ENCODE measurements at regions not wholly inside any gene's neighbourhood (a gene's known extent, or its start where the extent isn't known, plus 50 kb on each side); places are given as distances from the start of the nearest gene placed in this dataset.

DNA sequence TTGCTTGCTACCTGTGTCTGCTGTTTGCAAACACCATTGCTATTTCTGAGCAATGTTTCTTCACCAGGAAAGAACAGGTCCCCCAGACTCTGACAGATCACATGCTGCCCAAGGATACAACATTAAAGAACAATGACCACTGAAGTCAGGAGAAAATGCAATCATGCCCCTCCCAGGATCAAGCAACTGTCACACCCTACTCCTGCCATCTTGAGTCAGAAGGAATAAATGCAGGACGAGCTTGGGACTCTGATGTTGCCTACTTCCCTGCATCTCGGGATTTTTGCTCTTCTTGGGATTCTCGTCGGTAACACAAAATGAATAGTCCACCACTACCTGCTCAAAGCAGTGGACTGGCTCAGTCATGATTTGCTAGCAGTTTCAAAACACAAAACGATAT is 490.6 kb downstream of the COG6 start:
- Histone ChIP-seq H3K4me1 (no peaks in the 10 kb centered on the region), H3K27ac (no peak overlapping the region), H3K36me3 (no peaks in the 10 kb centered on the region), H3K9me3 (no peaks in the 10 kb centered on the region), H3K27me3 (no peaks in the 10 kb centered on the region), H3K4me3 (no peak overlapping the region)
- DNase-seq: no peak
- no peak for TF ChIP-seq POLR2A (IDR thresholded peaks at IDR 0.05)
- TF ChIP-seq, protein P1, sequence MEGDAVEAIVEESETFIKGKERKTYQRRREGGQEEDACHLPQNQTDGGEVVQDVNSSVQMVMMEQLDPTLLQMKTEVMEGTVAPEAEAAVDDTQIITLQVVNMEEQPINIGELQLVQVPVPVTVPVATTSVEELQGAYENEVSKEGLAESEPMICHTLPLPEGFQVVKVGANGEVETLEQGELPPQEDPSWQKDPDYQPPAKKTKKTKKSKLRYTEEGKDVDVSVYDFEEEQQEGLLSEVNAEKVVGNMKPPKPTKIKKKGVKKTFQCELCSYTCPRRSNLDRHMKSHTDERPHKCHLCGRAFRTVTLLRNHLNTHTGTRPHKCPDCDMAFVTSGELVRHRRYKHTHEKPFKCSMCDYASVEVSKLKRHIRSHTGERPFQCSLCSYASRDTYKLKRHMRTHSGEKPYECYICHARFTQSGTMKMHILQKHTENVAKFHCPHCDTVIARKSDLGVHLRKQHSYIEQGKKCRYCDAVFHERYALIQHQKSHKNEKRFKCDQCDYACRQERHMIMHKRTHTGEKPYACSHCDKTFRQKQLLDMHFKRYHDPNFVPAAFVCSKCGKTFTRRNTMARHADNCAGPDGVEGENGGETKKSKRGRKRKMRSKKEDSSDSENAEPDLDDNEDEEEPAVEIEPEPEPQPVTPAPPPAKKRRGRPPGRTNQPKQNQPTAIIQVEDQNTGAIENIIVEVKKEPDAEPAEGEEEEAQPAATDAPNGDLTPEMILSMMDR (IDR thresholded peaks at IDR 0.05): no peak

DNA sequence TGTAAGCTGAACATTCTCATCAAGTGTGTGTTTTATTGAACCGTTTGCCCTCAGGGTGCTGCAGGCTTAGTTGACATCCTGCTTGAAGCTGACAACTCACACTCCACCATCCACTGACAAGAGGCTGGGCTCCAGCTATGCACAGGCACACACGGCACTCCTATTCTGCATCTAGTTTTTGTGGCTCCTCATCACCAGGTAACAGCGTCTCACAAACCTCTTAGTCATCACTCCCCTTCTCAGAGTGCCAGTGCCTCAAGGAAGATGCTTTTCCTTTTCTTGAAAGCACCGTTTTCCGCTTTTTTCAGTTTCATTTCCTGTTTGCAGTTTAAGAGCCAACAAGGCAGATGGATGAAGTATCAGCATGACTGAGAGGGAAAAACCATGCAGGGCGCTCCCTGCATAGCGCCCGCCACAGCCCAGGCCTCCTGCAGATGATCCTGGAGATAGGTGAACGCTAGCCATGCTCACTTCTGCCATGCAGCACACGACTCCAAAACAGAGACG is 491.2 kb downstream of the COG6 start:
- Histone ChIP-seq H3K4me1 (no peaks in the 10 kb centered on the region), H3K4me3 (no peak overlapping the region), H3K36me3 (no peaks in the 10 kb centered on the region), H3K27ac (no peak overlapping the region), H3K9me3 (no peaks in the 10 kb centered on the region), H3K27me3 (no peaks in the 10 kb centered on the region)
- DNase-seq: no peak
- TF ChIP-seq, protein P1 (IDR thresholded peaks at IDR 0.05): no peak
- no peak for TF ChIP-seq POLR2A (IDR thresholded peaks at IDR 0.05)

DNA sequence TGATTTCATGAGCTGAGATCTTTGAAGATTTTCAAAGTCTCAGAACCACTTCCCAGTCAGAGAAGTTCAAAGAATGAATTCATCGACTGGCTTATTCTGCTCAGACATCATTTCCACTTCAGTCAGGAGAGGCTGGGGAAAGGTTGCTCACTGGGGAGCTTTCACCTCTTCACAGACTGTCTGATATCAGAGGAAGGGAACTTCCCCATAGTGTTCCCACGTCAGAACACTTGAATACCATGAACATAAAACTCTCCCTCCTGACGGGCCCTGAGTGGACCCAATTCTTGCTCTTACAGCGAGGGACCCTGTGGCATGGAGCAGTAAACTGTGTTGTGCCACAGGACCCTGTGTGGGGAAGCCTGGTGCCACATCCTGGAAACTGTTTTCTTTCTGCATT is 492.6 kb downstream of the COG6 start:
- TF ChIP-seq, protein P1 (IDR thresholded peaks at IDR 0.05): no peak
- TF ChIP-seq POLR2A (IDR thresholded peaks at IDR 0.05): no peak
- H3K27ac ChIP-seq: no peak overlapping the region

DNA sequence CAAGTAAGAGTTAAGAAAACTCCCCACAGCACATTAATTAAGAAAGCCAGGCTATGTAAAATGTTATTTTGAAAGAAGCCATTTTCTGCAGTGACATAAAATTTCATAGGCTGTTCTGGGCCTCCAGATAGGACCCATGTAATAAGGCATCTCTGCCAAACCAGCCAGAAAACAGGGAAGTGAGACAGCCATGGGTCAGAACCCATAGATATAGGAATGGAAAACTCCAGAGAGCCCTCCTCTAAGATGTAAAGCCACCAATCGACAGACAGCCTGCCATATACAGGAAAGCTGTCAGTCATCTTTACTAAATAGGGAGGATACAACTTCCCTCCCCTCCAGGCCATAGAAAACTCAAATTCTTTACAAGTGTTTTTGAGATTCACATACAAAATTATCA is 493.3 kb downstream of the COG6 start:
- Histone ChIP-seq H3K9me3 (no peaks in the 10 kb centered on the region), H3K27ac (peak overlapping the region in 2 of 4 donors; percentile 27 to 59)
- TF ChIP-seq POLR2A (IDR thresholded peaks at IDR 0.05): no peak
- TF ChIP-seq, protein P1 (IDR thresholded peaks at IDR 0.05): no peak

More for the DNA sequence above, 492.6 kb downstream of the COG6 start:
- Histone ChIP-seq H3K4me1 (no peaks in the 10 kb centered on the region), H3K27me3 (no peaks in the 10 kb centered on the region), H3K4me3 (no peak overlapping the region), H3K9me3 (no peaks in the 10 kb centered on the region), H3K36me3 (no peaks in the 10 kb centered on the region)
- DNase-seq: no peak

DNA sequence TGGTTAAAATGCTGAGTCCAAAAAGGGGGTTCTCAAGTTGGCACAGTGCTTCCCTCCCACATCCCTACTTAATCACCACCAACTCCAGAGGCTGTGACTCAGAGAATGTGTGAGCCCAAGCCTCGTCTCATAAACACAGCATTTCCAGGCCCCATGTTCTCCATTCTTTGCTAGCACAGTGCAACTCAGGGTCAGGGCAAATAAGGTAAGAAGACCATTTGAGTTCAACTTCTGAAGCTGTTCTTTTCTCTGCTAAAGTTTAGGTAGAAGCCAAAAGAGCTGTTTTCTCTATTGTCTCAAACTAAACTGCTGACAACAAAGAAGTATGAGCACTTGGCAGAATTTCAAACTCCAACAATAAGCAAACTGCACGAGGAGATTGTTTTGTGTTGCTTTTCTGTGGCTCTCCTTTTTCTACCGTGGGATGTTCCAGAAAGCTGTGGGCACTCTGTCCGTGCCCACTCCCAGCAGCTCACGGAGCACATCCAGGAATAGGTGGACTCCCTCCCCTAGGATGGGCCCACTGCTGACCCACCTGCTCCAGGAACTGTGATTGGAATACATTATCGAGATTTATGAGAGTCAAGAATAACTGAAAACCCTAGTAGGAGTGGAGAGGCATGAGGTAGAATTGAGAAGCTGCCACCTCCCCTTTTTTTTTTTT is 494.3 kb downstream of the COG6 start:
- DNase-seq: no peak

More for the DNA sequence above, 493.3 kb downstream of the COG6 start:
- no peaks in the 10 kb centered on the region for H3K27me3 ChIP-seq
- no peak overlapping the region for H3K4me3 ChIP-seq
- H3K4me1 ChIP-seq: no peaks in the 10 kb centered on the region
- H3K36me3 ChIP-seq: no peaks in the 10 kb centered on the region
- DNase-seq: no peak

More for the DNA sequence above, 494.3 kb downstream of the COG6 start:
- H3K4me1 ChIP-seq: no peaks in the 10 kb centered on the region
- no peaks in the 10 kb centered on the region for H3K9me3 ChIP-seq
- no peaks in the 10 kb centered on the region for H3K36me3 ChIP-seq
- no peak overlapping the region for H3K4me3 ChIP-seq
- H3K27ac ChIP-seq: peak overlapping the region in 2 of 4 donors; percentile 27 to 59
- no peaks in the 10 kb centered on the region for H3K27me3 ChIP-seq
- TF ChIP-seq, protein P1 (IDR thresholded peaks at IDR 0.05): no peak
- no peak for TF ChIP-seq POLR2A (IDR thresholded peaks at IDR 0.05)

Measured in Peyer's patch (tissue), 4 donors.